Panc1 (cell line): ENCODE measurements at regions not wholly inside any gene's neighbourhood (a gene's known extent, or its start where the extent isn't known, plus 50 kb on each side); places are given as distances from the start of the nearest gene placed in this dataset.

Source experiments
- ATAC-seq: fragments of 200-7000 bp; cut with Tn5 transposase; 2 replicates; pipeline ENCODE4 v1.9.1; 2020; ENCODE audit warnings: mild to moderate bottlenecking, moderate library complexity
- BruUV-seq: library from RNA; stranded (reverse); fragments of 400-500 nt; replicated peaks from 2 replicates; lab custom pipeline; 2021; lab: Mats Ljungman, UMichigan
- CTCF ChIA-PET: fragments of 300-600 bp; sonication (Branson Sonifier 250); formaldehyde crosslinking; loops from one replicate; lab custom pipeline; 2022; ENCODE audit warnings: antibody characterized with exemption; lab: Charles Lee
- POLR2A ChIA-PET: fragments of 300-600 bp; sonication (Branson Sonifier 250); formaldehyde crosslinking; loops from one replicate; lab custom pipeline; 2022; ENCODE audit warnings: antibody characterized with exemption; lab: Charles Lee
- DNase-seq: peaks from one replicate; pipeline ENCODE4 v3.0.0-alpha.2; 2010; ENCODE audit warnings: low read depth, low spot score
- H3K27ac ChIP-seq: 2 replicates; pipeline ENCODE4 v1.5.1; 2011; ENCODE audit warnings: mild to moderate bottlenecking, low read length, inconsistent platforms
- H3K27me3 ChIP-seq: fragments of 200-500 bp; sonication (Bioruptor generic); 2 replicates; pipeline ENCODE4 v1.6.0; 2014; ENCODE audit warnings: low read length, inconsistent platforms; ENCODE audit not compliant: control insufficient read depth, insufficient read depth
- H3K36me3 ChIP-seq: fragments of 200-500 bp; sonication (Bioruptor generic); 2 replicates; pipeline ENCODE4 v1.5.1; 2014; ENCODE audit warnings: inconsistent platforms, mild to moderate bottlenecking, low read length, moderate library complexity; ENCODE audit not compliant: control insufficient read depth, insufficient read depth
- H3K4me1 ChIP-seq: 2 replicates; pipeline ENCODE4 v1.5.1; 2011; ENCODE audit warnings: inconsistent platforms, mild to moderate bottlenecking, low read length, moderate library complexity; ENCODE audit not compliant: control insufficient read depth, insufficient read depth
- H3K4me3 ChIP-seq, 2 experiments: 2 replicates each; pipeline ENCODE4 v1.5.1; 2011 to 2012; ENCODE audit warnings: low read depth in 2 of 2, low read length in 2 of 2, mild to moderate bottlenecking in 2 of 2, inconsistent platforms in 1 of 2, moderate library complexity in 1 of 2
- H3K9me3 ChIP-seq: fragments of 200-500 bp; sonication (Bioruptor generic); 2 replicates; pipeline ENCODE4 v1.5.1; 2014; ENCODE audit warnings: low read depth, mild to moderate bottlenecking, inconsistent platforms, low read length, moderate library complexity; ENCODE audit not compliant: control insufficient read depth, insufficient read depth
- CTCF ChIP-seq: fragments of 450-650 bp; IDR thresholded peaks from 2 replicates; pipeline ENCODE4 v1.5.1; 2017; ENCODE audit warnings: mild to moderate bottlenecking
- POLR2AphosphoS5 ChIP-seq: IDR thresholded peaks from 2 replicates; pipeline ENCODE4 v1.6.1; 2012; ENCODE audit warnings: mild to moderate bottlenecking, low read depth, low read length, moderate library complexity
- SIN3A ChIP-seq: IDR thresholded peaks from 2 replicates; pipeline ENCODE4 v1.6.1; 2012; ENCODE audit warnings: low read depth, mild to moderate bottlenecking, low read length, moderate library complexity, borderline replicate concordance; ENCODE audit not compliant: insufficient read depth
- TCF7L2 ChIP-seq: IDR thresholded peaks from 2 replicates; pipeline ENCODE4 v1.6.1; 2011; ENCODE audit warnings: mild to moderate bottlenecking, low read depth, low read length, inconsistent platforms
- in situ Hi-C: cut with HindIII; loops from 2 replicates; pipeline ENCODE4 v1.10.0; 2016; ENCODE audit warnings: low sequenced_read_pairs, low pct_unique_long_range_greater_than_20kb
- intact Hi-C: fragments of 100-400 bp; cut with micrococcal nuclease; formaldehyde crosslinking; loops from one replicate; pipeline ENCODE4 v1.10.0; 2022; ENCODE audit not compliant: unreplicated experiment
- TF ChIP-seq, protein P1 (sequence below), 2 experiments: IDR thresholded peaks; 2 replicates each; pipeline ENCODE4 v1.6.1; 2011 to 2012; ENCODE audit warnings: low read depth in 2 of 2, control low read depth in 1 of 2, low read length in 1 of 2, mild to moderate bottlenecking in 1 of 2, moderate library complexity in 1 of 2; ENCODE audit not compliant: insufficient read depth in 1 of 2

DNA sequence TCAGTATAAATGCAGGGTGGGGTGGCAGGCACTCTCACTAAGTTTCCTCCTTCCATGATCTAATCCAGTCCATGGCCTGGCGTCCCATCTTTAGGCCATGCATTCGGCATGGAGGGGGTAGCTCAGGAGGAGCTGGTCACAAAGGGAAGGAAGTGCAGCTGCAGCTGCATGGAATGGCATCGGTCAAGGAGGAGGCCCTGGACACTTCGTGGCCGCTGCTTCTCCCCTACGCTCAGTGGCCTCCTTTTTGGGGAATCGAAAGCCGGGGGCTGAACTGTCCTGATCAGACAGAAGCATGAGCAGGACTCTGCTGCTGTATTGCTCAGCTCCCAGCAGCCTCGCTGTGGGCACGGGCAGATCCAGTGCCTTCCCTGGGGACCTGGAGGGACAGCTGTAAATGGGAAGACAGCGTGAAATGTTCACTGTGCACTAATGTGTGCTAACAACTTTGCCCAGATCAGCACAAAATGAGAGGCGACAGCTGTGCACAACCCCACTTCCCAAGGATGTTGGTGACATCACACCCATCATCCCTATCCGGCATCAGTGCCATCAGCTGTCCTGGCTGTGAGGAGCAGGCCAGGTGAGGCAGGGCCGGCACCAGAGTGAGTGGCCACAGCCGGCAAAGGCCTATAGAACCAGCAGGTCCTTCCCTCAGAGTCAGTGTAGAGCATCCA lies 520.1 kb upstream of the RAB6C start:
- H3K4me3 ChIP-seq = no peak overlapping the region
- H3K4me1 ChIP-seq = no peaks in the 10 kb centered on the region
- no peak overlapping the region for H3K27ac ChIP-seq
- ATAC-seq = no peak
- in situ Hi-C loops = no loop called here
- H3K36me3 ChIP-seq = no peaks in the 10 kb centered on the region
- no peaks in the 10 kb centered on the region for H3K9me3 ChIP-seq
- TF ChIP-seq TCF7L2 = no peak
- TF ChIP-seq, protein P1, sequence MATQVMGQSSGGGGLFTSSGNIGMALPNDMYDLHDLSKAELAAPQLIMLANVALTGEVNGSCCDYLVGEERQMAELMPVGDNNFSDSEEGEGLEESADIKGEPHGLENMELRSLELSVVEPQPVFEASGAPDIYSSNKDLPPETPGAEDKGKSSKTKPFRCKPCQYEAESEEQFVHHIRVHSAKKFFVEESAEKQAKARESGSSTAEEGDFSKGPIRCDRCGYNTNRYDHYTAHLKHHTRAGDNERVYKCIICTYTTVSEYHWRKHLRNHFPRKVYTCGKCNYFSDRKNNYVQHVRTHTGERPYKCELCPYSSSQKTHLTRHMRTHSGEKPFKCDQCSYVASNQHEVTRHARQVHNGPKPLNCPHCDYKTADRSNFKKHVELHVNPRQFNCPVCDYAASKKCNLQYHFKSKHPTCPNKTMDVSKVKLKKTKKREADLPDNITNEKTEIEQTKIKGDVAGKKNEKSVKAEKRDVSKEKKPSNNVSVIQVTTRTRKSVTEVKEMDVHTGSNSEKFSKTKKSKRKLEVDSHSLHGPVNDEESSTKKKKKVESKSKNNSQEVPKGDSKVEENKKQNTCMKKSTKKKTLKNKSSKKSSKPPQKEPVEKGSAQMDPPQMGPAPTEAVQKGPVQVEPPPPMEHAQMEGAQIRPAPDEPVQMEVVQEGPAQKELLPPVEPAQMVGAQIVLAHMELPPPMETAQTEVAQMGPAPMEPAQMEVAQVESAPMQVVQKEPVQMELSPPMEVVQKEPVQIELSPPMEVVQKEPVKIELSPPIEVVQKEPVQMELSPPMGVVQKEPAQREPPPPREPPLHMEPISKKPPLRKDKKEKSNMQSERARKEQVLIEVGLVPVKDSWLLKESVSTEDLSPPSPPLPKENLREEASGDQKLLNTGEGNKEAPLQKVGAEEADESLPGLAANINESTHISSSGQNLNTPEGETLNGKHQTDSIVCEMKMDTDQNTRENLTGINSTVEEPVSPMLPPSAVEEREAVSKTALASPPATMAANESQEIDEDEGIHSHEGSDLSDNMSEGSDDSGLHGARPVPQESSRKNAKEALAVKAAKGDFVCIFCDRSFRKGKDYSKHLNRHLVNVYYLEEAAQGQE (IDR thresholded peaks at IDR 0.05; ENCODE audit: insufficient read depth in 1 of 2, low read depth in 2 of 2, low read length in 1 of 2) = no peak
- no peak for TF ChIP-seq CTCF
- no peak for TF ChIP-seq SIN3A
- no peak for TF ChIP-seq POLR2AphosphoS5
- CTCF ChIA-PET = no interaction called here
- H3K27me3 ChIP-seq = no peaks in the 10 kb centered on the region
- POLR2A ChIA-PET = no interaction called here
- intact Hi-C loops = no loop called here
- DNase-seq = no peak
- BruUV-seq = no TSS peak

DNA sequence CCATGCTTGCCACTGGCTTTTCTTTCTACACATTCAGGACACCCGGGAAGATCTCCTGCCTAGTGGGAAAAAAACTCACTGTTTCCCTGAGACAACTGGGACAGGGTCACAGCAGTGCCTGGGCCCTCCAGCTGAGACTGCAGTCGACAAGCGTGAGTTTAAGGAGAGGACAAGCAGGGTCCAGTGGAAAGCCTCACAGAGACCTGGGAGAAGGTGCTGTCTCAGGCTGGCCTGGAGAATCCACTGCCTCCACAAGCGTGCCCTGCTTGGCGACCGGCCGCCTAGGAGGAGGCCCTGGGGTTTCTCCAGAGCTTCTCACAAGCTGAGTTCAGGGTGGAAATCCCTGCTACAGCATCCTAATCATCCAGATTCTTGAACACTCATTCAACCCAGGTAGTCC lies 519.6 kb upstream of the RAB6C start:
- no peak for DNase-seq
- Histone ChIP-seq H3K4me1 (no peaks in the 10 kb centered on the region), H3K27ac (no peak overlapping the region), H3K9me3 (no peaks in the 10 kb centered on the region), H3K36me3 (no peaks in the 10 kb centered on the region), H3K4me3 (no peak overlapping the region), H3K27me3 (no peaks in the 10 kb centered on the region)
- no TSS peak for BruUV-seq
- no peak for TF ChIP-seq SIN3A
- TF ChIP-seq TCF7L2 = no peak
- no peak for TF ChIP-seq CTCF
- TF ChIP-seq POLR2AphosphoS5 = no peak
- TF ChIP-seq, protein P1 (IDR thresholded peaks at IDR 0.05; ENCODE audit: insufficient read depth in 1 of 2, low read depth in 2 of 2, low read length in 1 of 2) = no peak
- ChIA-PET CTCF (no interaction called here), POLR2A (no interaction called here)
- ATAC-seq = no peak
- in situ Hi-C loops = no loop called here
- intact Hi-C loops = no loop called here
